Epidermal melanocyte (primary cell): ENCODE measurements at regions not wholly inside any gene's neighbourhood (a gene's known extent, or its start where the extent isn't known, plus 50 kb on each side); places are given as distances from the start of the nearest gene placed in this dataset.

Experiments
- DNase-seq: peaks from one replicate; pipeline ENCODE4 v3.0.0; 2011; ENCODE audit warnings: low spot score; ENCODE audit not compliant: insufficient read length

DNA sequence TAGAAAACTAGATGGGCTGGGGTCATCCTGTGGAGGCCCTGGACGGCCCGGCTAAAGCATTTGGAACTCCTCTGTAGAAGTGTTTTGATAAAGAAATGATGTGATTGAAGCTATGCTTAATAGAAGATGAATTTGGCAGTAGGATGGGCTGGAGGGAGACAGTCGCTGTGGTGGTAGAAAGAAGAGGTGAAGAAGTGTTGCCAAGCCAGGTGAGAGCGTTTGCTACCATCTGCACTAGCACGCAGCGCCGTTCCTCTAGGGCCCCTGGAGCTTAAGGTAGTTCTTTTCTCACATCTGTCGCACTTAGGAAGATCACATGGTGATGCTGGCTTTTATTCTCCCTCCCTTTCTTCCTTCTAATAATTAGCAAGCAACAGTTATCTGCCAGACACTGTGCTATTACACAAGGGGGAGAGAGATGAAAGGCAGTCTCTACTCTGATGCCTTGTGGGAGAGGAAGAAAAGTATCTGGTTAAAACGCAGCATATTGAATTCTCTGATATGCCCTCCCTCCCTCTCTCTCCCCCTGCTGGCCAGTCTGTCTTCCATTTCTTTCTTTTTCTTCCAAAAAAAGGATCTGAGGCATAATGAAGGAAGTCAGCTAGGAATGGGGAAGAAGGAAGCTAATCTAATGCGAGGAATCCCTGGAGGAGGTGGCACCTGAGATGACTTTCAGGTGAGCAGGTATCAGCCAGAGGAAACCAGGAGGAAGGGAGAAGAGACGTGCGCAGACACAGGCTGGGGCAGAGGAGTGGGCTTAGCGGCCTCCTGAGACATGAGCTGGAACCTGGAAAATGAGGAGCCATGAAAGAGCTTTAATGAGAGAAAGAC lies 162.3 kb upstream of the KLF14 start:
- DNase-seq: no peak

DNA sequence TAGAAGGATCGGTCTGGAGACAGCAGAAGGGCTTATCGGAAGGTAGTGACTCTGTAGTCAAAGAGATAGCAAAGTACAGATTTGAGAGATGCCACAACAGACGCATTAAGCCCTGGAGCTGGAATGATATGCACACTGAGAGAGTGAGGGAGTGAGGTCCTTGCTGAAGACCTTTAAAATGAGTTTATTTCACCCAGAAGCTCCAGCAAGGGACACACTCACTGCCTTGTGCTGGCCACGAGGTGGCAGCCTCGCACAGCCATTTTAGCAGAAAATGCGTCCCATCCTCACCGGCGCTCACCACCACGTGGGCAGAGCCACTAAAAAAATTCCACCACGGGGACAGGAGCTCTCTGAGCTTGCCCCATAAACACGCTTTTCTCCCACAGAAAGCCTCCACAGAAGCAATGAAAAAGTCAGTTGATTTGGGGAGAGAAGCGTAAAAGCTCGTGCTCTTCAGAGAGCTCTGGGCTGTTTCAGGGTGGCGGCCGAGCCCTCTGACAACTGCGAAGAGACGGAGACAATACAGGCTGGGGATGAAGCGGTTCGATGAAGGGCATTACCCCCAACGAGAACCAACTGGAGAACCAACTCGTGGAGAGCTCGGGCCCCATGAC lies 163.0 kb upstream of the KLF14 start:
- peak; percentile 42 for DNase-seq

DNA sequence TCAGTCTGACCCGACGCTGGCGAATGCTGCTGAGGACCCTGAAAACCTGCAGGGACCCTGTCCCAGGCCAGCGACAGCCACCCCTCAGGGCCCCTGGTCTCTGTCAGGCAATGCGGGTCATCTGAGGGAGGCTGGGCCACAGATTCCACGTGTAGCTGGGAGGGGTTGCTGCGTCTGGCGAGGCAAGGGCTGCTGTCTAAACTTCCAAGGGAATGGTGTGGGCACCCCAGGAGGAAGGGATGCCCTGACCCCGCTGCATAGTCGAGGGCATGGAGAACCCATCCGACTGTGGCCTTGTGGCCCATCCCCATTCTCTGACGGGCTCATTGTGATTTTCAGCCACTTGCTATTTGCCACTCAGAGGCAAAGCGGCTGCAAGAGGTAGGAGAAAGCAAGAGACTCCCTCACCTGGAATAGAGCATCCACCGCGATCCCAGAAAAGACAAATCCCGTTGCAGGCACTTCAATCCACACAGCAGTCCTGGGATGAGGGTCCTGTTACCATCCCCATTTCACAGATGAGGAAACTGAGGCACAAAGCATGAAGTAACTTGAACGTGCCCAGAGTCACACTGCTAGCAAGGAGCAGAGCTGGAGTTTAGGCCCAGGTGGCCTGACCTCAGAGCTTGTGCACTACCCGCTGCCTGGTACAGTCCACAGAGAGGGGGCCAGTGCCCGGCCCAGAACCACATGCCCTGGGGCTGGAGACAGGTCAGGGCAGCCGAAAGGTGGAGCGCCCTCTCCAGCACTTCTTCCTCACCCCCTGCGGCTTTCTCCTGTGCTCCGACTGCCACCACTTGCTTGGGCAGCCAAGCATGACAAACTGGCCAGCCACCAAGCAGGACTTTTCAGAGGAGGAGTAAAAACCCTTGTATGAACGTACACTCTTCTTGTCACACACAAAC lies 163.8 kb upstream of the KLF14 start:
- DNase-seq: no peak

- no peak for DNase-seq
Measured at GRCh38 chr7:130899071-130899560, 165.1 kb upstream of the KLF14 start.

DNA sequence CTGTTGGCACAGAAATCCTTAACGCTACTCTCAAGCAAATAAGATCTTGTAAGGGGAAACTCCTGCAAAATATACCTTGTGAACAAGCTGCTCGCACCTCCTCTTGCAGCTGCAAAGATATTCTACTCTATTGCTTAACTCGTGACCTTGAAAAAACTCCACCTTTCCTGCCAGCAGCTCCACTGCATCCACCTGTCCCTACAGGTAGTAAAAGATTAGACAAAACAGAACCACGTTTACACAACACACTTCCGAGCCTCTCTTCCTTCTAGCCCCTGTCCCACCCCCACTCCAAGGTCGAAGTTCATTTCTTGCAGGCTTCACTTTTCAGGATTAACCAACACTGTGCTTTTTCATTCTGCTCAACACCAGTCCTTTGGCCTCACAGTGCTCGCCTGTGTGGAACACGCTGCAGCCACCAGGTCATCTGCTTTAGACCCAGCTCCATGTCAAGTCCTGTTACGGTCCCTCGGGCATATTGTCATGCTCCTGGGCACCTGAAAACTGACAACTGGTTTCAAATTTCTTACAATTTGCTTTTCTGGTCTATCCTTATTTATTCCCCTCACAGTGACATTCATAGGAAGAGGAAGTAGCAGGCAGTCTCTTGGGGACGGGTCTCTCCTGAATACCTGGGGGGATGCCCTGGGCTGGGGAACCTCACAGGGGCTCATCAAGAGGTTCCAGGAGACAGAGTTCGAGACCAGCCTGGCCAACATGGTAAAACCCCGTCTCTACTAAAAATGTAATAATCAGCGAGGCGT lies 165.8 kb upstream of the KLF14 start:
- no peak for DNase-seq

GRCh38 chr7:130900471-130901076 lies 166.6 kb upstream of the KLF14 start:
- DNase-seq: no peak

DNA sequence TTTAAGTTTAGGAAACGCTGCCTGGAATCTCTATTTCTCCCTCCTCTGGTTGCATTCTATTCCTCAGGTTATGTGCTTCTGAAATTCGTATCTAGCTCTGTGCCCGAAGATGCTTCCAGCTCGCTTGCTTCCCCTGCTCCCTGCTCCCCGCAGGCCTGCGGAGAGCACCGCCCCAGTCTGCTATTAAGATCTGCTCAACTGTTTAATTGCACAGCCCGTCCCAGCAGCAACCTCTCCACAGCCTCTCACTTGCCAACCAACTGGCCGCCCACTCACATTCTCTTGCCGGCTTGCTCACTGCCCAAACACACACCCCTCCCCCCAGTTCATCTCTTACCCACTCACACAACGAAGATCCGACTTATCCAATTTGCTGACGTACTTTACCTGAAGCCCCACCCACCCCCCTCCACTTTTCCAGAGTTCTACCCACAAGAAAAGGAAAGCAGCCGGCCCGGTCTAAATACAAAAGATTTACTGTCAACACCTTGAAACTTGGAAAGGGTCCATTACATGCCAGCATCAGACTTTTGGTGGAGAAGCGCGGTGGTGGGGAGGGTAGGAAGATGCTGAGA lies 167.3 kb upstream of the KLF14 start:
- DNase-seq: no peak

- no peak for DNase-seq
Measured at GRCh38 chr7:130902755-130903357, 168.8 kb upstream of the KLF14 start.

DNA sequence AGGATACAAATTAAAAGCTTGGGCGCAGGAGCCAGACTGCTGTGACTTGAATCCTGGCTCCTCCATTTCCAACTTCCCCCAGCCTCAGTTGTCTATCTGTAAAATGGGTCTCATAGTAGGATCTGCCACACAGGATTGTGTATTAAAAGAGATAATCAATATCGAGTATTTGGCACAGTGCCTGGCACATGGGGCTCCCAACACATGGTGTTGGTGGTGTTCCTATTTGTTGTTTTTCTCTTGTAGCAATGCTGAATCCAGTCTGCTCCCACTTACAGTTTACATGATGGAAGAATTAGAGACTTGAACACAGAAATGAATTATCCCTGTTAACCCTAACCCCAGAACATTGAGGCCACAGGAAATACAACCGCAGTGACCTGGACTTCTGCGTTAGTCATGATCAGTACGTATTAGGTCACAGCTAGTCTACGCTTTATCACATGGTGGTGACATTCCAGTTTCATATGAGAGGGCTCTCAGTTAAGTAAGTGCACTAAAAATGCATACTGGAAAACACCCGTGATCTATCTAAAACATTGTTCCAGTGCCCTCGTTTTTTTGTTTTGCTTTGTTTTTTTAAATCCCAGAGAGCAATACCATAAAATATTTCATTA lies 169.5 kb upstream of the KLF14 start:
- DNase-seq: peak; percentile 40

- DNase-seq: no peak
Measured at GRCh38 chr7:130904031-130904757, 170.2 kb upstream of the KLF14 start.

GRCh38 chr7:130904792-130905191 lies 170.8 kb upstream of the KLF14 start:
- DNase-seq: no peak

- DNase-seq: no peak
Measured at GRCh38 chr7:130906575-130906974, 172.6 kb upstream of the KLF14 start.

GRCh38 chr7:130907439-130907838 lies 173.4 kb upstream of the KLF14 start:
- no peak for DNase-seq

GRCh38 chr7:130908345-130909160 lies 174.5 kb upstream of the KLF14 start:
- no peak for DNase-seq

- DNase-seq: no peak
Measured at GRCh38 chr7:130909161-130909836, 175.3 kb upstream of the KLF14 start.

DNA sequence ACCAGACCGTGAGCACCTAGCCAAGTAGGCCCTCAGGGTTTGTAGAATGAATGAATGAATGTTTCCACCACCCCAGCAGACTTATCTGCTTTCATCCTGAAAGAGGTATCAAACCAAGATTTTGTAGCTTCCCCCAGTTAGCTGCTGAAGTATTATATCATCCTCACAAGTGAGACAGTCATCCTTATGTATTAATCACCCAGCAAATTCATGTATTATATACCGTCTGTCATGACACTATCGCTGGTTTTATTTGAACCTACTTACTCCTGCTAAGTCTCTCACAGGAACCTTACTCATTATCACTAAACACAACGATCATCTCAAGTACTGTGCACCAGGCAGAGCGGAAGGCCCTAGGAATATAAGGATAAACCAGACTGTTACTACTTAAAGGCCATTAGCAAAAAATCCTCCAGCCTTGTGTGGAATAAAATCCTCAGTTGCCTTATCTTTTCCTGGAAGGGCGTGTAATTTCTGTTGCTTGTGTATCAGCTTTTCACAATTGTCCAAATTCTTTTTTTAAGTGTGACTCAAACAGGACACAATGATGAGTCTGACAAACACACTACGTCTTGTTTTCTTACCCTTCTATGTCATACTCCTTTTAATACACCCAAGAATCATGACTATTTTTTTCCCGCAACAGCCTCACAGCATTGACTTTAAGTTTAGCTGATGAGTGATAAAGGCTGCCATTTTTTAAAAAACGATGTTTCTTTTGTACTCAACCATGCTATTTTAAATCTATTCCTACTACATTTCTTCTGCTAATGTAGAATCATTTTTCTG lies 176.1 kb upstream of the KLF14 start:
- no peak for DNase-seq
